ENCODE measurements at regions not wholly inside any gene's neighbourhood (a gene's known extent, or its start where the extent isn't known, plus 50 kb on each side); places are given as distances from the start of the nearest gene placed in this dataset.

GRCh38 chr18:37684590-37684989, 119.0 kb upstream of the CELF4 start:
- DNase-seq (ENCODE audit: low spot score), result no peak

GRCh38 chr18:37684183-37684582, 118.6 kb upstream of the CELF4 start:
- DNase-seq (ENCODE audit: low spot score), result no peak

GRCh38 chr18:37680911-37681310, 115.3 kb upstream of the CELF4 start:
- DNase-seq (ENCODE audit: low spot score), result no peak

- no peak for DNase-seq (ENCODE audit: low spot score)
Observed at GRCh38 chr18:37676276-37676675, 110.7 kb upstream of the CELF4 start.

- no peak for DNase-seq (ENCODE audit: low spot score)
Observed at GRCh38 chr18:37675699-37676098, 110.1 kb upstream of the CELF4 start.

GRCh38 chr18:37674570-37674969, 109.0 kb upstream of the CELF4 start:
- DNase-seq (ENCODE audit: low spot score), result no peak

GRCh38 chr18:37673671-37674070, 108.1 kb upstream of the CELF4 start:
- no peak for DNase-seq (ENCODE audit: low spot score)

GRCh38 chr18:37672932-37673595, 107.5 kb upstream of the CELF4 start:
- no peak for DNase-seq (ENCODE audit: low spot score)

- DNase-seq (ENCODE audit: low spot score), result no peak
Observed at GRCh38 chr18:37672001-37672400, 106.4 kb upstream of the CELF4 start.

- DNase-seq (ENCODE audit: low spot score), result no peak
Observed at GRCh38 chr18:37671530-37671929, 105.9 kb upstream of the CELF4 start.

- no peak for DNase-seq (ENCODE audit: low spot score)
Observed at GRCh38 chr18:37671119-37671518, 105.5 kb upstream of the CELF4 start.

GRCh38 chr18:37669991-37670534, 104.5 kb upstream of the CELF4 start:
- DNase-seq (ENCODE audit: low spot score), result peak; percentile 95

- peak; percentile 23 for DNase-seq (ENCODE audit: low spot score)
Observed at GRCh38 chr18:37668971-37669747, 103.6 kb upstream of the CELF4 start.

GRCh38 chr18:37667836-37668235, 102.2 kb upstream of the CELF4 start:
- DNase-seq (ENCODE audit: low spot score), result no peak

- no peak for DNase-seq (ENCODE audit: low spot score)
Observed at GRCh38 chr18:37666991-37667390, 101.4 kb upstream of the CELF4 start.

GRCh38 chr18:37666451-37666850, 100.9 kb upstream of the CELF4 start:
- DNase-seq (ENCODE audit: low spot score), result no peak

GRCh38 chr18:37665346-37665745, 99.7 kb upstream of the CELF4 start:
- DNase-seq (ENCODE audit: low spot score), result no peak

GRCh38 chr18:37663446-37663845, 97.8 kb upstream of the CELF4 start:
- no peak for DNase-seq (ENCODE audit: low spot score)

- DNase-seq (ENCODE audit: low spot score), result no peak
Observed at GRCh38 chr18:37662546-37663339, 97.1 kb upstream of the CELF4 start.

- DNase-seq (ENCODE audit: low spot score), result no peak
Observed at GRCh38 chr18:37662099-37662498, 96.5 kb upstream of the CELF4 start.

GRCh38 chr18:37661478-37661877, 95.9 kb upstream of the CELF4 start:
- DNase-seq (ENCODE audit: low spot score), result no peak

GRCh38 chr18:37661061-37661460, 95.5 kb upstream of the CELF4 start:
- DNase-seq (ENCODE audit: low spot score), result no peak

Data from H4 (cell line).